Spleen (tissue), 11 donors: ENCODE measurements at regions not wholly inside any gene's neighbourhood (a gene's known extent, or its start where the extent isn't known, plus 50 kb on each side); places are given as distances from the start of the nearest gene placed in this dataset.

Experiments used
- DNase-seq: peaks from one replicate; pipeline ENCODE4 v3.0.0-alpha.2; 2020
- H3K27ac ChIP-seq, 8 donors: fragments of 200-600 bp; sonication (generic) in 7 of 8; 1 replicate in 4 of 8; 2 replicates in 4 of 8; pipeline versions ENCODE4 v1.5.0 to v1.8.0; 2016 to 2021; ENCODE audit warnings: inconsistent platforms in 4 of 8, mild to moderate bottlenecking in 4 of 8, moderate library complexity in 1 of 8
- H3K27me3 ChIP-seq, 7 donors: fragments of 200-600 bp; sonication (generic) in 6 of 7; replicated peaks in 1 of 7; 1 replicate in 4 of 7; 2 replicates in 3 of 7; pipeline versions ENCODE4 v1.5.0 to v1.8.0; 2016 to 2021; ENCODE audit warnings: inconsistent platforms in 3 of 7, mild to moderate bottlenecking in 1 of 7
- H3K36me3 ChIP-seq, 6 donors: fragments of 200-600 bp; sonication (generic) in 5 of 6; 1 replicate in 4 of 6; 2 replicates in 2 of 6; pipeline versions ENCODE4 v1.5.0 to v1.8.0; 2016 to 2021; ENCODE audit warnings: inconsistent platforms in 2 of 6
- H3K4me1 ChIP-seq, 6 donors: fragments of 200-600 bp; sonication (generic) in 5 of 6; 1 replicate in 3 of 6; 2 replicates in 3 of 6; pipeline versions ENCODE4 v1.5.0 to v1.8.0; 2016 to 2021; ENCODE audit warnings: inconsistent platforms in 3 of 6
- H3K4me3 ChIP-seq, 8 donors: fragments of 200-600 bp; sonication (generic) in 7 of 8; 1 replicate in 4 of 8; 2 replicates in 4 of 8; pipeline versions ENCODE4 v1.5.0 to v1.8.0; 2016 to 2021; ENCODE audit warnings: inconsistent platforms in 4 of 8, mild to moderate bottlenecking in 4 of 8, moderate library complexity in 2 of 8
- H3K9me3 ChIP-seq, 8 donors: fragments of 200-600 bp; sonication (generic) in 7 of 8; 1 replicate in 4 of 8; 2 replicates in 4 of 8; pipeline versions ENCODE4 v1.5.0 to v1.8.0; 2016 to 2021; ENCODE audit warnings: inconsistent platforms in 4 of 8
- CTCF ChIP-seq, 11 experiments: fragments of 200-600 bp in 7 of 11; fragments of 450-650 bp in 4 of 11; sonication (generic) in 4 of 11; IDR thresholded peaks in 8 of 11; conservative IDR thresholded peaks in 3 of 11; 1 replicate in 7 of 11; 2 replicates in 4 of 11; pipeline versions ENCODE4 v1.4.0 to v1.8.0; 2016 to 2021; ENCODE audit warnings: antibody characterized with exemption in 11 of 11, inconsistent platforms in 4 of 11, mild to moderate bottlenecking in 1 of 11
- POLR2A ChIP-seq, 3 donors: fragments of 450-650 bp; IDR thresholded peaks; one replicate each; pipeline ENCODE4 v1.5.1; 2017; ENCODE audit warnings: antibody characterized with exemption in 3 of 3, mild to moderate bottlenecking in 1 of 3
- POLR2AphosphoS5 ChIP-seq, 3 donors: sonication (generic); formaldehyde crosslinking; IDR thresholded peaks; one replicate each; pipeline ENCODE4 v1.5.1; 2017; ENCODE audit warnings: antibody characterized with exemption in 3 of 3
- whole genome bisulfite sequencing, 5 donors: extraction: QIAGEN DNeasy Blood & Tissue Kit in 3 of 5; methylation state at CpG; one replicate each; pipeline versions ENCODE4 v1.1.5 to v1.1.7; 2013 to 2018; 5-methylcytosine and 5-hydroxymethylcytosine counted together
- intact Hi-C: fragments of 100-400 bp; cut with DNase I; formaldehyde crosslinking; loops from one replicate; pipeline ENCODE4 v1.15.0; 2023; ENCODE audit warnings: low total_unique reads
- donor health status: healthy with polysubstance abuse.
- donor health status: DM: no; HTN: no; CAD: no; lungs with moderate emphysema.
- donor health status: DM: no; HTN: no; CAD: no.
- donor health status: Bipolar disorder and iron deficiency.
- donor health status: healthy.
- donor health status: DM: no; HTN: no; CAD: no.
- donor health status: DM: yes; HTN: yes; CAD: no.

DNA sequence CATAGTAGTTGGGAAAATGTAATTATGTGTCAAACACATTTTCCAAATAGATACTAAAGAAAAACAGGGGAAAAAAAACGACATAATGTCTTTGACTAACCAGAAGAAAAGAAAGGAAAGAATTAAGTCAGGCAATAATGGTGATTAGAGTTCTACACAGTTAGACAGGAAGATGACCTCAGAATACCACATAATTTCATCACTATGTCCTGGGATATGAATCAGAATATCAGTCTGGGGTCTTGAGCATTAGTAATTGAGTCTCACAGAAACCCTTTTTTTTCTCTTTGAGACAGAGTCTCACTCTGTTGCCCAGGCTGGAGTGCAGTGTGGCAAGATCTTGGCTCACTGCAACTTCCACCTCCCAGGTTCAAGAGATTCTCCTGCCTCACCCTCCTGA is 503.4 kb downstream of the SLITRK1 start:
- intact Hi-C loops = loop anchor here (5.0 kb wide), 1 partner anchor 52 kb away; no protein-coding TSS in a partner anchor
- Histone ChIP-seq H3K27me3 (no peaks in the 10 kb centered on the region), H3K9me3 (peaks cover 0 to 11% (median 3%) of the 10 kb centered on the region in 8 donors), H3K4me1 (no peaks in the 10 kb centered on the region), H3K4me3 (no peak overlapping the region), H3K36me3 (no peaks in the 10 kb centered on the region), H3K27ac (no peak overlapping the region)
- 20 to 47% (median 37%) methylated on average over 1 of the region's 1 CpG for WGBS, 5 donors
- TF ChIP-seq POLR2A (IDR thresholded peaks at IDR 0.05) (no peak), POLR2AphosphoS5 (IDR thresholded peaks at IDR 0.05) (no peak), CTCF (IDR thresholded peaks at IDR 0.05 in 8 of 11, conservative IDR thresholded peaks at IDR 0.05 in 3 of 11) (no peak)
- no peak for DNase-seq

DNA sequence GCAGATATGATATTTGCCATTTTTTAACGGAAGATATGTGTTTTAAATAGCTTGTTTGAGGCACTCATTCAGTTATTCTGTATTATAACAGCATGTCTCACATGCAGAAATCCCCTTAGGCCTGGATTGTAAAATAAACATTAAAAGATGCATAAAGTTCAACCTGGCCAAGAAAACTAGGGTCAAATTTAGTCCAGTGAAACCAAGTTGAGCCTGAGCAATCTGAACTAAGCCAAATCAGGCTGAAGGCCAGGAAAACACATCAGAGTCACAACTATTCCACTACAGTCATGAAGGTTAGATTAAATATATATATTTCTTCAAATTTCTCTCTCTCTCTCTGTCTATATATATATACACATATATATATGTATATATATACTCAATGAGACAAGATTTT is 504.8 kb downstream of the SLITRK1 start:
- Histone ChIP-seq H3K27me3 (no peaks in the 10 kb centered on the region), H3K4me1 (no peaks in the 10 kb centered on the region), H3K27ac (no peak overlapping the region), H3K36me3 (no peaks in the 10 kb centered on the region), H3K9me3 (peaks cover 0 to 25% (median 10%) of the 10 kb centered on the region in 8 donors), H3K4me3 (no peak overlapping the region)
- TF ChIP-seq POLR2AphosphoS5 (IDR thresholded peaks at IDR 0.05) = no peak
- no peak for TF ChIP-seq CTCF (IDR thresholded peaks at IDR 0.05 in 8 of 11, conservative IDR thresholded peaks at IDR 0.05 in 3 of 11)
- no peak for TF ChIP-seq POLR2A (IDR thresholded peaks at IDR 0.05)
- no peak for DNase-seq
- 75 to 87% (median 82%) methylated on average over 1 of the region's 1 CpG for WGBS, 5 donors
- intact Hi-C loops = loop anchor here (5.0 kb wide), 1 partner anchor 50 kb away; no protein-coding TSS in a partner anchor

DNA sequence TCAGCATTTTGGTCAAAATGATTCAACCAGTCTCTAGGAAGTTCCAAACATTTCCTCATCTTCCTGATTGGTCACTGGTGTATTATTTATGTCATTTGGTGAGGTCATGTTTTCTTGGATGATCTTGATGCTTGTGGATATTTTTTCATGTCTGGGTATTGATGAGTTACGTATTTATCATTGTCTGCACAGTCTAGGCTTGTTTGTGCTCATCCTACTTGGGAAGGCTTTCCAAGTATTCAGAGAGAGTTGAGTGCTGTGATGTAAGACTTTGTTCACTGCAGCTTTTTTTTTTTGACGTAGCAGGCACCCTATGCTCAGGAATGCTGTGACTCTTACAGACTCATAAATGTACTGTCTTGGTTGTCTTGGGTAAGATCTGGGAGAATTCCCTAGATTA is 509.5 kb downstream of the SLITRK1 start:
- Histone ChIP-seq H3K9me3 (peaks cover 0 to 42% (median 29%) of the 10 kb centered on the region in 8 donors), H3K27ac (no peak overlapping the region), H3K36me3 (no peaks in the 10 kb centered on the region), H3K4me1 (no peaks in the 10 kb centered on the region), H3K27me3 (no peaks in the 10 kb centered on the region), H3K4me3 (no peak overlapping the region)
- 45 to 56% (median 54%) methylated on average over 2 of the region's 2 CpGs for WGBS, 5 donors
- intact Hi-C loops = no loop called here
- no peak for DNase-seq
- no peak for TF ChIP-seq POLR2AphosphoS5 (IDR thresholded peaks at IDR 0.05)

DNA sequence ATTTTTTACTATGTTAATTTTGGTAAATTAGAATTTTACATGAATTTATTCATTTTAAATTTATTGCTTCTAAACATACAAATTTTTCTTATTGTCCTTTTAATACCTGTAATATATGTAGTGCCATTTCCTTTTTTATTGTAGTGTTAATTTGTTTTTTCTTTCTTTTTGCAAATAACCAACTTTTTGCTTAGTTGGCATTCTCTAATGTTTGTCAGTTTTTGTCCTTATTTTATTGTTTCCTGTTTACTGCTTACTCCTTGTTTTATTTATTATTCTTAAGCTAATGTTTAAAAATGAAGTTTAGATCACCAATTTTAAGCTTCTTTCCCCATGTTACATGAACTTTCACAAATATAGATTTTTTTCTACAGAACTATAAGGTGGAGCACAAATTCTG is 516.6 kb downstream of the SLITRK1 start:
- DNase-seq = no peak
- TF ChIP-seq POLR2A (IDR thresholded peaks at IDR 0.05) = no peak
- no peak for TF ChIP-seq POLR2AphosphoS5 (IDR thresholded peaks at IDR 0.05)
- no peak for TF ChIP-seq CTCF (IDR thresholded peaks at IDR 0.05 in 8 of 11, conservative IDR thresholded peaks at IDR 0.05 in 3 of 11)
- intact Hi-C loops = no loop called here

GRCh38 chr13:83355041-83355440 is 527.2 kb downstream of the SLITRK1 start:
- peaks cover 0 to 6% (median 0%) of the 10 kb centered on the region in 8 donors for H3K9me3 ChIP-seq
- no peaks in the 10 kb centered on the region for H3K36me3 ChIP-seq
- intact Hi-C loops = no loop called here
- no peak overlapping the region for H3K27ac ChIP-seq
- H3K27me3 ChIP-seq = no peaks in the 10 kb centered on the region
- 85 to 96% (median 91%) methylated on average over 1 of the region's 1 CpG for WGBS, 5 donors
- TF ChIP-seq POLR2AphosphoS5 (IDR thresholded peaks at IDR 0.05) (no peak), POLR2A (IDR thresholded peaks at IDR 0.05) (no peak), CTCF (IDR thresholded peaks at IDR 0.05 in 8 of 11, conservative IDR thresholded peaks at IDR 0.05 in 3 of 11) (no peak)
- H3K4me1 ChIP-seq = no peaks in the 10 kb centered on the region
- H3K4me3 ChIP-seq = no peak overlapping the region
- DNase-seq = no peak

More for the DNA sequence above, 516.6 kb downstream of the SLITRK1 start:
- H3K27ac ChIP-seq = no peak overlapping the region
- no peaks in the 10 kb centered on the region for H3K4me1 ChIP-seq
- no peaks in the 10 kb centered on the region for H3K36me3 ChIP-seq
- H3K9me3 ChIP-seq = peaks cover 0 to 13% (median 7%) of the 10 kb centered on the region in 8 donors
- H3K4me3 ChIP-seq = no peak overlapping the region
- no peaks in the 10 kb centered on the region for H3K27me3 ChIP-seq
